ENCODE measurements at regions not wholly inside any gene's neighbourhood (a gene's known extent, or its start where the extent isn't known, plus 50 kb on each side); places are given as distances from the start of the nearest gene placed in this dataset.

- Histone ChIP-seq H3K4me3 (no peak overlapping the region), H3K9me3 (replicated peaks in 1 of 3) (no peaks in the 10 kb centered on the region), H3K36me3 (replicated peaks in 1 of 2) (no peaks in the 10 kb centered on the region), H3K27ac (no peak overlapping the region), H3K4me1 (replicated peaks in 1 of 2) (no peaks in the 10 kb centered on the region), H3K27me3 (no peaks in the 10 kb centered on the region)
- intact Hi-C loops (cut with DNase I): no loop called here
- WGBS, 4 donors: 70 to 82% (median 79%) methylated on average over 3 of the region's 3 CpGs
- no peak for TF ChIP-seq POLR2A (IDR thresholded peaks at IDR 0.05)
- TF ChIP-seq, protein P1, sequence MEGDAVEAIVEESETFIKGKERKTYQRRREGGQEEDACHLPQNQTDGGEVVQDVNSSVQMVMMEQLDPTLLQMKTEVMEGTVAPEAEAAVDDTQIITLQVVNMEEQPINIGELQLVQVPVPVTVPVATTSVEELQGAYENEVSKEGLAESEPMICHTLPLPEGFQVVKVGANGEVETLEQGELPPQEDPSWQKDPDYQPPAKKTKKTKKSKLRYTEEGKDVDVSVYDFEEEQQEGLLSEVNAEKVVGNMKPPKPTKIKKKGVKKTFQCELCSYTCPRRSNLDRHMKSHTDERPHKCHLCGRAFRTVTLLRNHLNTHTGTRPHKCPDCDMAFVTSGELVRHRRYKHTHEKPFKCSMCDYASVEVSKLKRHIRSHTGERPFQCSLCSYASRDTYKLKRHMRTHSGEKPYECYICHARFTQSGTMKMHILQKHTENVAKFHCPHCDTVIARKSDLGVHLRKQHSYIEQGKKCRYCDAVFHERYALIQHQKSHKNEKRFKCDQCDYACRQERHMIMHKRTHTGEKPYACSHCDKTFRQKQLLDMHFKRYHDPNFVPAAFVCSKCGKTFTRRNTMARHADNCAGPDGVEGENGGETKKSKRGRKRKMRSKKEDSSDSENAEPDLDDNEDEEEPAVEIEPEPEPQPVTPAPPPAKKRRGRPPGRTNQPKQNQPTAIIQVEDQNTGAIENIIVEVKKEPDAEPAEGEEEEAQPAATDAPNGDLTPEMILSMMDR (IDR thresholded peaks at IDR 0.05): no peak
- no peak for DNase-seq
These were observed 247.7 kb downstream of the MIAT start for GRCh38 chr22:26905076-26905475.

DNA sequence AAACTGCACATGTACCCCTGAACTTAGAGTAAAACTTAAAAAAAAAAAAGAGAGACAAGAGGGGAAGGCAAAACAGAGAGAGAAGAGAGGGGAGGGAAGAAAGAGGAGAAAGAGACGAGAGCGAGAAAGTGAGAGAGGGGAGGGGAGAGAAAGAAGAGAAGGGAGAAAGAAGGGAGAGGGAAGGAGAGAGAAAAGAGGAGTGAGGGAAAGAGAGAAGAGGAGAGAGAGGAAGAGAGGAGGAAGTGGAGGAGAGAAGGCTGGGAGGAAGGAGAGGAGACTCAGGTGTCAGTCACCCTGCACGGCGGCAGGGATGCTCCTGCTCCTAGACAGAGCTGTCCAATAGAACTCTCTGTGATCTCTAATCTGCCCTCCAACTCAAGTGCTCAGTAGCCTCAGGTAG lies 248.3 kb downstream of the MIAT start:
- H3K27ac ChIP-seq: no peak overlapping the region
- H3K4me1 ChIP-seq (replicated peaks in 1 of 2): no peaks in the 10 kb centered on the region
- H3K9me3 ChIP-seq (replicated peaks in 1 of 3): no peaks in the 10 kb centered on the region
- TF ChIP-seq, protein P1 (IDR thresholded peaks at IDR 0.05): no peak
- no peak for TF ChIP-seq POLR2A (IDR thresholded peaks at IDR 0.05)
- intact Hi-C loops (cut with DNase I): no loop called here
- H3K4me3 ChIP-seq: no peak overlapping the region
- WGBS, 4 donors: 70 to 83% (median 76%) methylated on average over 4 of the region's 4 CpGs
- DNase-seq: no peak
- no peaks in the 10 kb centered on the region for H3K36me3 ChIP-seq (replicated peaks in 1 of 2)
- H3K27me3 ChIP-seq: no peaks in the 10 kb centered on the region

DNA sequence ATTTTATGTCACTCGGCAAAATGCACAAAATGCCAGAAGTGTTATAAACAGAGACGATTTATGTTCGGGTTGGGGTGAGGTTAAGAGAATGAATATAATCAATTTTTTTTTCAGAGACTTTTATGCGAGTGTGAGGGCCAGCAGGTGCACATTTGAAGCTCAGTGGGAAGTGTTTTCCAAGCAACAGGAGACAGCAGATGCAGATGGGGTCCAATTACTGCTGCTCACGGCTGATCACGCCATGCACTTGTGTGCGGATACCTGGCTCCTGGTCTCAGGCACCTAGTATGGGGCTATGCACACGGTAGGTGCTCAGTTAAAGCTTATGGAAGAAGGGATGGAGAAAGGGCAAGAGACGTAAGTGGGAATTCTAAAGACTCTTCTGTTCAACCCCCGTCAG lies 249.1 kb downstream of the MIAT start:
- no peak for TF ChIP-seq POLR2A (IDR thresholded peaks at IDR 0.05)
- TF ChIP-seq, protein P1 (IDR thresholded peaks at IDR 0.05): no peak
- Histone ChIP-seq H3K36me3 (replicated peaks in 1 of 2) (no peaks in the 10 kb centered on the region), H3K4me1 (replicated peaks in 1 of 2) (no peaks in the 10 kb centered on the region), H3K27me3 (no peaks in the 10 kb centered on the region), H3K9me3 (replicated peaks in 1 of 3) (no peaks in the 10 kb centered on the region), H3K4me3 (no peak overlapping the region), H3K27ac (no peak overlapping the region)
- intact Hi-C loops (cut with DNase I): no loop called here
- 86 to 88% (median 87%) methylated on average over 10 of the region's 10 CpGs for WGBS, 4 donors
- DNase-seq: no peak

- 92 to 98% (median 97%) methylated on average over 2 of the region's 2 CpGs for WGBS, 4 donors
- TF ChIP-seq, protein P1 (IDR thresholded peaks at IDR 0.05): no peak
- no peak for TF ChIP-seq POLR2A (IDR thresholded peaks at IDR 0.05)
These were observed 250.0 kb downstream of the MIAT start for GRCh38 chr22:26907366-26907765.

More at GRCh38 chr22:26907366-26907765, 250.0 kb downstream of the MIAT start:
- H3K4me1 ChIP-seq (replicated peaks in 1 of 2): no peaks in the 10 kb centered on the region
- H3K27ac ChIP-seq: no peak overlapping the region
- no peak overlapping the region for H3K4me3 ChIP-seq
- no peaks in the 10 kb centered on the region for H3K9me3 ChIP-seq (replicated peaks in 1 of 3)
- intact Hi-C loops (cut with DNase I): no loop called here
- no peaks in the 10 kb centered on the region for H3K36me3 ChIP-seq (replicated peaks in 1 of 2)
- DNase-seq: no peak
- no peaks in the 10 kb centered on the region for H3K27me3 ChIP-seq

Data from adrenal gland (tissue), 9 donors.